ENCODE measurements at regions not wholly inside any gene's neighbourhood (a gene's known extent, or its start where the extent isn't known, plus 50 kb on each side); places are given as distances from the start of the nearest gene placed in this dataset.
"Not testable (repeated sequence)": the region's sequence is repeated elsewhere in the genome, so short reads cannot be mapped to it uniquely, and the experiment has no call there.

DNA sequence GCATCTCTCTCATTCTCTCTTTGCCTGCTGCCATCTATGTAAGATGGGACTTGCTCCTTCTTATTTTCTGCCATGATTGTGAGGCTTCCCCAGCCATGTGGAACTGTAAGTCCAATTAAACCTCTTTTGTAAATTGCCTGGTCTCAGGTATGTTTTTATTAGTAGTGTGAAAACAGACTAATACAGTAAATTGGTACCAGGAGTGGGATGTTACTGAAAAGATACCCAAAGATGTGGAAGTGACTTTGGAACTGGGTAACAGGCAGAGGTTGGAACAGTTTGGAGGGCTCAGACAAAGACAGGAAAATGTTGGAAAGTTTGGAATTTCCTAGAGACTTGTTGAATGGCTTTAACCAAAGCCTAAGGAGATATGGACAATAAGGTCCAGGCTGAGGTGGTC lies 503.1 kb upstream of the SOX9 start:
- H3K27me3 ChIP-seq (replicated peaks in 1 of 4; ENCODE audit: control insufficient read depth in 3 of 4, extremely low read depth in 1 of 4, insufficient read depth in 3 of 4, low read length in 3 of 4); H2BK15ac ChIP-seq (ENCODE audit: low read length); H3K79me1 ChIP-seq (ENCODE audit: low read depth, low read length); H2BK20ac ChIP-seq (ENCODE audit: low read length); H2BK120ac ChIP-seq (replicated peaks; ENCODE audit: low read depth, low read length); H3K18ac ChIP-seq (ENCODE audit: extremely low read depth, low read length); H2AK5ac ChIP-seq (ENCODE audit: low read depth, low read length); H2BK12ac ChIP-seq (ENCODE audit: low read depth, low read length); H3K4me3 ChIP-seq (ENCODE audit: extremely low read depth in 1 of 4, insufficient read depth in 2 of 4, low read depth in 3 of 4, low read length in 4 of 4); H4K20me1 ChIP-seq (replicated peaks in 1 of 2; ENCODE audit: control insufficient read depth in 1 of 2, insufficient read depth in 2 of 2, low read length in 2 of 2); H3K36me3 ChIP-seq (ENCODE audit: control insufficient read depth in 2 of 4, insufficient read depth in 4 of 4, low read length in 3 of 4); H3K9me3 ChIP-seq (ENCODE audit: insufficient read depth in 2 of 2, low read depth in 1 of 2, low read length in 1 of 2); H4K91ac ChIP-seq (replicated peaks; ENCODE audit: insufficient read length, low read length); H3K79me2 ChIP-seq (ENCODE audit: control insufficient read depth in 1 of 2, insufficient read depth in 2 of 2, low read length in 2 of 2); H3K4ac ChIP-seq (replicated peaks; ENCODE audit: insufficient read length, low read depth, low read length); H3K56ac ChIP-seq (replicated peaks; ENCODE audit: insufficient read length, low read depth, low read length); FAIRE-seq; H3K4me2 ChIP-seq (ENCODE audit: insufficient read depth in 1 of 2, low read depth in 2 of 2, low read length in 2 of 2); H3K23ac ChIP-seq (ENCODE audit: insufficient read length); H3K27ac ChIP-seq (ENCODE audit: low read depth, low read length); H3K23me2 ChIP-seq (ENCODE audit: low read depth, low read length); H2BK5ac ChIP-seq (ENCODE audit: low read depth, low read length); CTCF ChIA-PET (ENCODE audit: partially characterized antibody); H3K9ac ChIP-seq (replicated peaks in 1 of 4; ENCODE audit: extremely low read depth in 1 of 4, low read depth in 3 of 4, low read length in 3 of 4); POLR2A ChIA-PET (ENCODE audit: partially characterized antibody); H4K5ac ChIP-seq (ENCODE audit: insufficient read length, low read depth, low read length); H3K14ac ChIP-seq (ENCODE audit: insufficient read length); H2AFZ ChIP-seq (ENCODE audit: low read length); H3K4me1 ChIP-seq (replicated peaks in 1 of 4; ENCODE audit: control insufficient read depth in 3 of 4, insufficient read depth in 4 of 4, low read length in 3 of 4); DNase-seq (ENCODE audit: low read depth in 1 of 2, low spot score in 2 of 2); H4K8ac ChIP-seq (ENCODE audit: extremely low read depth, insufficient read depth, low read length): not testable (repeated sequence)
